H1 (cell line): ENCODE measurements at regions not wholly inside any gene's neighbourhood (a gene's known extent, or its start where the extent isn't known, plus 50 kb on each side); places are given as distances from the start of the nearest gene placed in this dataset.

Source experiments
- CTCF ChIA-PET: fragments of 300-600 bp; sonication (Branson Sonifier 250); formaldehyde crosslinking; loops from one replicate; lab custom pipeline; 2021; ENCODE audit not compliant: partially characterized antibody; lab: Charles Lee
- POLR2A ChIA-PET: fragments of 300-600 bp; sonication (Branson Sonifier 250); formaldehyde crosslinking; loops from one replicate; lab custom pipeline; 2021; ENCODE audit warnings: inconsistent platforms; ENCODE audit not compliant: partially characterized antibody; lab: Charles Lee
- DNase-seq, 2 experiments: peaks; one replicate each; pipeline versions ENCODE4 v3.0.0 to v3.0.0-alpha.2; 2010 to 2022; ENCODE audit warnings: low spot score in 2 of 2, low read depth in 1 of 2, mixed read lengths in 1 of 2
- FAIRE-seq: peaks from 2 replicates; lab custom pipeline; 2011; peaks lifted over from hg19 to GRCh38; lab: Jason Lieb, UNC
- H2AFZ ChIP-seq: 2 replicates; pipeline ENCODE4 v1.8.1; 2012; ENCODE audit warnings: low read length, inconsistent platforms
- H2AK5ac ChIP-seq: 2 replicates; pipeline ENCODE4 v1.6.1; 2013; ENCODE audit warnings: low read depth, low read length
- H2BK120ac ChIP-seq: replicated peaks from 2 replicates; pipeline ENCODE3; 2013; ENCODE audit warnings: low read depth, low read length, inconsistent platforms
- H2BK12ac ChIP-seq: 2 replicates; pipeline ENCODE4 v1.6.1; 2013; ENCODE audit warnings: low read depth, low read length
- H2BK15ac ChIP-seq: 2 replicates; pipeline ENCODE4 v1.6.1; 2013; ENCODE audit warnings: low read length
- H2BK20ac ChIP-seq: 2 replicates; pipeline ENCODE4 v1.6.1; 2013; ENCODE audit warnings: low read length
- H2BK5ac ChIP-seq: 2 replicates; pipeline ENCODE4 v1.6.1; 2013; ENCODE audit warnings: low read depth, low read length
- H3K14ac ChIP-seq: 2 replicates; pipeline ENCODE4 v1.6.1; 2013; ENCODE audit warnings: inconsistent platforms; ENCODE audit not compliant: insufficient read length
- H3K18ac ChIP-seq: 2 replicates; pipeline ENCODE4 v1.6.1; 2013; ENCODE audit warnings: low read length; ENCODE audit errors: extremely low read depth
- H3K23ac ChIP-seq: 2 replicates; pipeline ENCODE4 v1.6.1; 2013; ENCODE audit warnings: inconsistent platforms; ENCODE audit not compliant: insufficient read length
- H3K23me2 ChIP-seq: 2 replicates; pipeline ENCODE4 v1.6.1; 2013; ENCODE audit warnings: low read depth, low read length
- H3K27ac ChIP-seq: 2 replicates; pipeline ENCODE4 v1.6.1; 2011; ENCODE audit warnings: low read depth, low read length, inconsistent platforms
- H3K27me3 ChIP-seq, 4 experiments: replicated peaks in 1 of 4; 1 replicate in 1 of 4; 2 replicates in 3 of 4; pipeline versions ENCODE4 v1.6.1 to v1.8.1; 2011 to 2013; ENCODE audit warnings: low read length in 3 of 4, mild to moderate bottlenecking in 3 of 4, inconsistent platforms in 2 of 4, mixed read lengths in 2 of 4, moderate library complexity in 1 of 4; ENCODE audit not compliant: control insufficient read depth in 3 of 4, insufficient read depth in 3 of 4; ENCODE audit errors: extremely low read depth in 1 of 4
- H3K36me3 ChIP-seq, 4 experiments: 2 replicates each; pipeline versions ENCODE4 v1.6.1 to v1.8.1; 2011 to 2013; ENCODE audit warnings: mild to moderate bottlenecking in 4 of 4, low read length in 3 of 4, moderate library complexity in 2 of 4, control low read depth in 1 of 4, inconsistent platforms in 1 of 4; ENCODE audit not compliant: insufficient read depth in 4 of 4, control insufficient read depth in 2 of 4
- H3K4ac ChIP-seq: replicated peaks from 2 replicates; pipeline ENCODE3; 2013; ENCODE audit warnings: low read length, low read depth, mixed read lengths, inconsistent platforms; ENCODE audit not compliant: insufficient read length
- H3K4me1 ChIP-seq, 4 experiments: replicated peaks in 1 of 4; 1 replicate in 1 of 4; 2 replicates in 3 of 4; pipeline versions ENCODE4 v1.6.1 to v1.8.1; 2011 to 2013; ENCODE audit warnings: low read length in 3 of 4, inconsistent platforms in 2 of 4, mixed read lengths in 1 of 4; ENCODE audit not compliant: insufficient read depth in 4 of 4, control insufficient read depth in 3 of 4
- H3K4me2 ChIP-seq, 2 experiments: 2 replicates each; pipeline versions ENCODE4 v1.6.1 to v1.8.1; 2011 to 2013; ENCODE audit warnings: low read depth in 2 of 2, low read length in 2 of 2, control low read depth in 1 of 2, inconsistent platforms in 1 of 2, mild to moderate bottlenecking in 1 of 2; ENCODE audit not compliant: insufficient read depth in 1 of 2
- H3K4me3 ChIP-seq, 4 experiments: fragments of 200-600, 300-600 bp in 1 of 4; sonication (generic), shearing (Covaris generic), sonication (Bioruptor Twin) in 1 of 4; 2 replicates each; pipeline versions ENCODE4 v1.5.1 to v1.8.1; 2011 to 2016; ENCODE audit warnings: low read length in 4 of 4, low read depth in 3 of 4, control low read depth in 2 of 4, inconsistent platforms in 2 of 4, mild to moderate bottlenecking in 2 of 4, mixed read lengths in 1 of 4, moderate library complexity in 1 of 4; ENCODE audit not compliant: insufficient read depth in 2 of 4; ENCODE audit errors: extremely low read depth in 1 of 4
- H3K56ac ChIP-seq: replicated peaks from 2 replicates; pipeline ENCODE3; 2013; ENCODE audit warnings: low read depth, mild to moderate bottlenecking, mixed read lengths, low read length, inconsistent platforms; ENCODE audit not compliant: insufficient read length
- H3K79me1 ChIP-seq: 2 replicates; pipeline ENCODE4 v1.6.1; 2013; ENCODE audit warnings: low read depth, low read length, control low read depth
- H3K79me2 ChIP-seq, 2 experiments: 2 replicates each; pipeline versions ENCODE4 v1.6.1 to v1.8.1; 2012 to 2013; ENCODE audit warnings: low read length in 2 of 2, mild to moderate bottlenecking in 2 of 2, inconsistent platforms in 1 of 2; ENCODE audit not compliant: insufficient read depth in 2 of 2, control insufficient read depth in 1 of 2
- H3K9ac ChIP-seq, 4 experiments: replicated peaks in 1 of 4; 1 replicate in 1 of 4; 2 replicates in 3 of 4; pipeline versions ENCODE4 v1.6.1 to v1.8.1; 2011 to 2013; ENCODE audit warnings: low read depth in 3 of 4, low read length in 3 of 4, control low read depth in 2 of 4, mild to moderate bottlenecking in 2 of 4, moderate library complexity in 2 of 4, inconsistent platforms in 1 of 4; ENCODE audit errors: extremely low read depth in 1 of 4
- H3K9me3 ChIP-seq, 2 experiments: 2 replicates each; pipeline versions ENCODE4 v1.6.1 to v1.8.1; 2012 to 2013; ENCODE audit warnings: mild to moderate bottlenecking in 2 of 2, moderate library complexity in 2 of 2, control low read depth in 1 of 2, inconsistent platforms in 1 of 2, low read depth in 1 of 2, low read length in 1 of 2, mixed read lengths in 1 of 2; ENCODE audit not compliant: insufficient read depth in 2 of 2
- H4K20me1 ChIP-seq, 2 experiments: replicated peaks in 1 of 2; 2 replicates each; pipeline versions ENCODE3 to v1.8.1; 2011 to 2013; ENCODE audit warnings: inconsistent platforms in 2 of 2, low read length in 2 of 2, mild to moderate bottlenecking in 1 of 2; ENCODE audit not compliant: insufficient read depth in 2 of 2, control insufficient read depth in 1 of 2
- H4K5ac ChIP-seq: 2 replicates; pipeline ENCODE4 v1.6.1; 2013; ENCODE audit warnings: low read length, low read depth, mixed read lengths, inconsistent platforms; ENCODE audit not compliant: insufficient read length
- H4K8ac ChIP-seq: 2 replicates; pipeline ENCODE4 v1.8.0; 2013; ENCODE audit warnings: mild to moderate bottlenecking, moderate library complexity, low read length, inconsistent platforms; ENCODE audit not compliant: insufficient read depth; ENCODE audit errors: extremely low read depth
- H4K91ac ChIP-seq: replicated peaks from 2 replicates; pipeline ENCODE3; 2013; ENCODE audit warnings: low read length, mixed read lengths, inconsistent platforms; ENCODE audit not compliant: insufficient read length
- RNF2 ChIP-seq: fragments of 200-900, 300-1000 bp; sonication (generic); IDR thresholded peaks from 2 replicates; pipeline ENCODE4 v1.7.1; 2016; ENCODE audit warnings: borderline replicate concordance, low read depth, mild to moderate bottlenecking, antibody characterized with exemption, low read length; ENCODE audit not compliant: poor library complexity, severe bottlenecking; ENCODE audit errors: missing control alignments
- SAP30 ChIP-seq: fragments of 300-600 bp; sonication (generic); IDR thresholded peaks from 2 replicates; pipeline ENCODE4 v1.7.1; 2012; ENCODE audit warnings: low read length, moderate library complexity, mild to moderate bottlenecking, inconsistent platforms; ENCODE audit not compliant: insufficient read depth, insufficient replicate concordance
- WGBS, 2 experiments: shearing (Covaris generic) in 1 of 2; methylation state at CpG; one replicate each; pipeline versions ENCODE4 v1.1.6 to v1.1.7; 2013 to 2015; ENCODE audit warnings: low lambda C conversion rate in 2 of 2, mixed read lengths in 2 of 2, inconsistent platforms in 1 of 2, low coverage in 1 of 2, missing lambda C conversion rate in 1 of 2; ENCODE audit not compliant: insufficient replicate concordance in 2 of 2, insufficient coverage in 1 of 2, insufficient read length in 1 of 2; ENCODE audit errors: extremely low coverage in 1 of 2, missing lambda C conversion rate in 1 of 2; 5-methylcytosine and 5-hydroxymethylcytosine counted together
- TF ChIP-seq, protein P1 (sequence below): IDR thresholded peaks from 2 replicates; pipeline ENCODE4 v1.6.1; 2012; ENCODE audit warnings: inconsistent platforms
- TF ChIP-seq, protein P2 (sequence below): IDR thresholded peaks from 2 replicates; pipeline ENCODE4 v1.6.1; 2012; ENCODE audit warnings: low read length, inconsistent platforms

DNA sequence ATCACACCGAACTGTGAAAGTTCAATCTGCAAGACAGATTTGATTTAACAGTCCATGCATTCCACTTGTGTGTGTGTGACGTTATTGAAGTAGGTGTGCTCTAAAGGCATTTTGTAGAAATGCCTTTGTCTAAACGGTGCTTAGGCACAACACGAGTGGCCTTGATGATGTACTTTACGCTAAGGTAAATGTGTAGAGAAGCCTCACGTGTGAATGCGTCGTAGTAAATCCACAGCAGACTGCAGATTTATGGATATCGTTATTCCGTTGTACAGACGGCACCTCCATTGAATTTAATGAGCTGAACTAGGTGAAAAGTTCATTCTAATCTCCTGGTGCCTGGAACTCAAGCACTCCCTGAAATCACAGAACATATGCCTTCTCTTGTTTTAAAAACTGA lies 202.8 kb upstream of the STXBP6 start:
- no peaks in the 10 kb centered on the region for H4K20me1 ChIP-seq
- H2BK5ac ChIP-seq = no peak overlapping the region
- H4K8ac ChIP-seq = no peak overlapping the region
- DNase-seq (no peak), FAIRE-seq (no peak)
- H3K14ac ChIP-seq = no peak overlapping the region
- H4K91ac ChIP-seq = no peak overlapping the region
- H3K9ac ChIP-seq = no peak overlapping the region
- no peaks in the 10 kb centered on the region for H3K79me1 ChIP-seq
- H3K27me3 ChIP-seq = no peaks in the 10 kb centered on the region
- H3K23me2 ChIP-seq = no peaks in the 10 kb centered on the region
- no peak overlapping the region for H3K18ac ChIP-seq
- H3K4me1 ChIP-seq = no peaks in the 10 kb centered on the region
- no peak overlapping the region for H3K4me2 ChIP-seq
- no peaks in the 10 kb centered on the region for H3K9me3 ChIP-seq
- H3K79me2 ChIP-seq = no peaks in the 10 kb centered on the region
- POLR2A ChIA-PET = no interaction called here
- H2BK15ac ChIP-seq = no peak overlapping the region
- H2BK120ac ChIP-seq = no peak overlapping the region
- H2AK5ac ChIP-seq = no peak overlapping the region
- no peak overlapping the region for H2BK12ac ChIP-seq
- H4K5ac ChIP-seq = no peak overlapping the region
- no peak overlapping the region for H3K4ac ChIP-seq
- no peak overlapping the region for H3K27ac ChIP-seq
- no peak overlapping the region for H3K23ac ChIP-seq
- CTCF ChIA-PET = no interaction called here
- H2AFZ ChIP-seq = no peak overlapping the region
- WGBS, 2 experiments = 94% methylated on average over 11 of the region's 11 CpGs; no CpG with 5 or more reads in 1 of the 2 experiments
- H3K4me3 ChIP-seq = no peak overlapping the region
- H3K36me3 ChIP-seq = no peaks in the 10 kb centered on the region
- no peak overlapping the region for H2BK20ac ChIP-seq
- H3K56ac ChIP-seq = no peak overlapping the region
- TF ChIP-seq, protein P1, sequence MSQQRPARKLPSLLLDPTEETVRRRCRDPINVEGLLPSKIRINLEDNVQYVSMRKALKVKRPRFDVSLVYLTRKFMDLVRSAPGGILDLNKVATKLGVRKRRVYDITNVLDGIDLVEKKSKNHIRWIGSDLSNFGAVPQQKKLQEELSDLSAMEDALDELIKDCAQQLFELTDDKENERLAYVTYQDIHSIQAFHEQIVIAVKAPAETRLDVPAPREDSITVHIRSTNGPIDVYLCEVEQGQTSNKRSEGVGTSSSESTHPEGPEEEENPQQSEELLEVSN = no peak
- TF ChIP-seq SAP30 (no peak), RNF2 (no peak)
- TF ChIP-seq, protein P2, sequence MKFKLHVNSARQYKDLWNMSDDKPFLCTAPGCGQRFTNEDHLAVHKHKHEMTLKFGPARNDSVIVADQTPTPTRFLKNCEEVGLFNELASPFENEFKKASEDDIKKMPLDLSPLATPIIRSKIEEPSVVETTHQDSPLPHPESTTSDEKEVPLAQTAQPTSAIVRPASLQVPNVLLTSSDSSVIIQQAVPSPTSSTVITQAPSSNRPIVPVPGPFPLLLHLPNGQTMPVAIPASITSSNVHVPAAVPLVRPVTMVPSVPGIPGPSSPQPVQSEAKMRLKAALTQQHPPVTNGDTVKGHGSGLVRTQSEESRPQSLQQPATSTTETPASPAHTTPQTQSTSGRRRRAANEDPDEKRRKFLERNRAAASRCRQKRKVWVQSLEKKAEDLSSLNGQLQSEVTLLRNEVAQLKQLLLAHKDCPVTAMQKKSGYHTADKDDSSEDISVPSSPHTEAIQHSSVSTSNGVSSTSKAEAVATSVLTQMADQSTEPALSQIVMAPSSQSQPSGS = no peak
